ENCODE measurements at regions not wholly inside any gene's neighbourhood (a gene's known extent, or its start where the extent isn't known, plus 50 kb on each side); places are given as distances from the start of the nearest gene placed in this dataset.
"Not testable (repeated sequence)": the region's sequence is repeated elsewhere in the genome, so short reads cannot be mapped to it uniquely, and the experiment has no call there.

DNA sequence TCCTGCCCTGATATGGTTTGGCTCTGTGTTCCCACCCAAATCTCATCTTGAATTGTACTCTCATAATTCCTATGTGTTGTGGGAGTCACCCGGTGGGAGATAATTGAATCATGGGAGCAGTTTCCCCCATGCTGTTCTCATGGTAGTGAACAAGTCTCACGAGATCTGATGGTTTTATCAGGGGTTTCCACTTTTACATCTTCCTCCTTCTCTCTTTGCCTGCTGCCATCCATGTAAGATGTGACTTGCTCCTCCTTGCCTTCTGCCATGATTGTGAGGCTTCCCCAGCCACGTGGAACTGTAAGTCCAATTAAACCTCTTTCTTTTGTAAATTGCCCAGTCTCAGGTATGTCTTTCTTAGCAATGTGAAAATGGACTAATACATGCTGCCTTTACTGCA lies 111.9 kb upstream of the STMND1 start:
- H3K4me3 ChIP-seq (ENCODE audit: low read depth in 1 of 2, low read length in 2 of 2); H3K27me3 ChIP-seq (ENCODE audit: control insufficient read depth in 1 of 2, insufficient read depth in 2 of 2, low read length in 2 of 2); H3K9ac ChIP-seq (ENCODE audit: low read length); H3K27ac ChIP-seq (ENCODE audit: low read depth, low read length); H3K36me3 ChIP-seq (ENCODE audit: insufficient read depth, low read length); H3K9me3 ChIP-seq (ENCODE audit: low read length): not testable (repeated sequence)
- peaks cover 13% of the 10 kb centered on the region for H3K4me1 ChIP-seq (ENCODE audit: insufficient read depth, low read length)

DNA sequence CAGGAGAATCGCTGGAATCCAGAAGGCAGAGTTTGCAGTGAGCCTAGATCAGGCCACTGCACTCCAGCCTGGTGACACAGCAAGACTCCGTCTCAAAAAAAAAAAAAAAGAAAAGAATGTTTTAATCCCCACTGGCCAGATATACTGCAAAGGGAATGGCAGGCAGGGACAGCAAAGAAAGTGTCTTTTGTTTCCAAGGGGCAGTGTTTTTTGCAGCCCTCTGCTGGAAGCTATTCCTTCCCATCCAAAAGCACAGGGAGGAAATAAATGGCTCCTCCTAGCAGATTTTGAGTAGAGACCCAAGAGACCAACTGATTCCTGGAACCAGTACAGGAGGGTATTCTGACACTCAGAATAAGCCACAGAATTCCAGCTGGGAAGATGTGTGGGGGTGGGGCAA lies 112.5 kb upstream of the STMND1 start:
- H3K9ac ChIP-seq (ENCODE audit: low read length), result no peak overlapping the region
- H3K4me3 ChIP-seq (ENCODE audit: low read depth in 1 of 2, low read length in 2 of 2), result no peak overlapping the region
- H3K27ac ChIP-seq (ENCODE audit: low read depth, low read length), result no peak overlapping the region
- no peaks in the 10 kb centered on the region for H3K36me3 ChIP-seq (ENCODE audit: insufficient read depth, low read length)
- no peaks in the 10 kb centered on the region for H3K9me3 ChIP-seq (ENCODE audit: low read length)
- H3K27me3 ChIP-seq (ENCODE audit: control insufficient read depth in 1 of 2, insufficient read depth in 2 of 2, low read length in 2 of 2), result no peaks in the 10 kb centered on the region
- H3K4me1 ChIP-seq (ENCODE audit: insufficient read depth, low read length), result peaks cover 13% of the 10 kb centered on the region

GRCh38 chr6:16987996-16988395 lies 113.9 kb upstream of the STMND1 start:
- no peak overlapping the region for H3K4me3 ChIP-seq (ENCODE audit: low read depth in 1 of 2, low read length in 2 of 2)
- H3K9ac ChIP-seq (ENCODE audit: low read length), result no peak overlapping the region
- no peaks in the 10 kb centered on the region for H3K27me3 ChIP-seq (ENCODE audit: control insufficient read depth in 1 of 2, insufficient read depth in 2 of 2, low read length in 2 of 2)
- no peaks in the 10 kb centered on the region for H3K36me3 ChIP-seq (ENCODE audit: insufficient read depth, low read length)
- no peaks in the 10 kb centered on the region for H3K9me3 ChIP-seq (ENCODE audit: low read length)
- no peak overlapping the region for H3K27ac ChIP-seq (ENCODE audit: low read depth, low read length)
- peaks cover 13% of the 10 kb centered on the region for H3K4me1 ChIP-seq (ENCODE audit: insufficient read depth, low read length)

- Histone ChIP-seq H3K36me3 (ENCODE audit: insufficient read depth, low read length) (no peaks in the 10 kb centered on the region), H3K9me3 (ENCODE audit: low read length) (no peaks in the 10 kb centered on the region), H3K4me1 (ENCODE audit: insufficient read depth, low read length) (peaks cover 13% of the 10 kb centered on the region), H3K27me3 (ENCODE audit: control insufficient read depth in 1 of 2, insufficient read depth in 2 of 2, low read length in 2 of 2) (no peaks in the 10 kb centered on the region), H3K9ac (ENCODE audit: low read length) (no peak overlapping the region), H3K4me3 (ENCODE audit: low read depth in 1 of 2, low read length in 2 of 2) (peak overlapping the region; percentile 18 to 26), H3K27ac (ENCODE audit: low read depth, low read length) (peak overlapping the region; percentile 39)
These were observed 116.2 kb upstream of the STMND1 start for GRCh38 chr6:16985513-16986284.

- Histone ChIP-seq H3K27ac (ENCODE audit: low read depth, low read length) (no peak overlapping the region), H3K36me3 (ENCODE audit: insufficient read depth, low read length) (no peaks in the 10 kb centered on the region), H3K27me3 (ENCODE audit: control insufficient read depth in 1 of 2, insufficient read depth in 2 of 2, low read length in 2 of 2) (no peaks in the 10 kb centered on the region), H3K4me3 (ENCODE audit: low read depth in 1 of 2, low read length in 2 of 2) (no peak overlapping the region), H3K9ac (ENCODE audit: low read length) (no peak overlapping the region), H3K4me1 (ENCODE audit: insufficient read depth, low read length) (peaks cover 13% of the 10 kb centered on the region), H3K9me3 (ENCODE audit: low read length) (no peaks in the 10 kb centered on the region)
These were observed 119.0 kb upstream of the STMND1 start for GRCh38 chr6:16982807-16983206.

DNA sequence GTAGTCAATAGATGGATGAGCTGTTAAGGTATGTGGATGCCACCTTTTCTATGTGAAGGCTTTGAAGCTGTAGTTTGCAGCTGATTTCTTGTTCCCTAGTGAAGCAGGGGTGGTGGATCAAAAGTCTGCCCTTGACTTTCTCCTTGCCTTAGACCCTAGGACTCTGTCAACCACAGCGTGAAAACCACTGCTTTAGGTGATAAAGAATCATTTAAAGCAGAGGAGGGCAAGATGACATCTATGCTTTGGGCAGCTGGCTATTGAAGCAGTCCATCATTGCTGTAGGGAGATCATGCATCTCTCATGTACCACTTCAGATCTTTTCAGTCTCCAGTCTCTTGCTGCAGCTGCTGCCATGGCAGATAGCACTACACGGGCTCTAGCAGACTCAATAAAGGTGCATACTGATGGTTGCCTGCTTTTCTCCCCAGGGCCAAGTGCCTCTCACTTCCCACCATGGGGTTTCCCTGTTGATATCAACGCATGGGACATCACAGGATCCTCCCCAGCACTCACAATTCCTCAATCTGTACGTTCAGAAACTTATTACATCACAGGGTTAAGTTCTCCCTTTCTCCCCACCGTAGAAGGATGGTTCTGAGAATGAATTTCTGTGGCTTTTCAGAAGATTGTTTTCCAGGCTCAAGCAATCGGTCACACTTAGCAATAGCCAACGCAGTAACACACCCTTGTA lies 122.0 kb upstream of the STMND1 start:
- H3K27ac ChIP-seq (ENCODE audit: low read depth, low read length), result no peak overlapping the region
- no peaks in the 10 kb centered on the region for H3K4me1 ChIP-seq (ENCODE audit: insufficient read depth, low read length)
- no peaks in the 10 kb centered on the region for H3K9me3 ChIP-seq (ENCODE audit: low read length)
- no peak overlapping the region for H3K9ac ChIP-seq (ENCODE audit: low read length)
- H3K27me3 ChIP-seq (ENCODE audit: control insufficient read depth in 1 of 2, insufficient read depth in 2 of 2, low read length in 2 of 2), result no peaks in the 10 kb centered on the region
- H3K4me3 ChIP-seq (ENCODE audit: low read depth in 1 of 2, low read length in 2 of 2), result no peak overlapping the region
- no peaks in the 10 kb centered on the region for H3K36me3 ChIP-seq (ENCODE audit: insufficient read depth, low read length)

- H3K9ac ChIP-seq (ENCODE audit: low read length), result no peak overlapping the region
- H3K27me3 ChIP-seq (ENCODE audit: control insufficient read depth in 1 of 2, insufficient read depth in 2 of 2, low read length in 2 of 2), result no peaks in the 10 kb centered on the region
- no peaks in the 10 kb centered on the region for H3K4me1 ChIP-seq (ENCODE audit: insufficient read depth, low read length)
- H3K36me3 ChIP-seq (ENCODE audit: insufficient read depth, low read length), result no peaks in the 10 kb centered on the region
- H3K4me3 ChIP-seq (ENCODE audit: low read depth in 1 of 2, low read length in 2 of 2), result no peak overlapping the region
- H3K9me3 ChIP-seq (ENCODE audit: low read length), result no peaks in the 10 kb centered on the region
- H3K27ac ChIP-seq (ENCODE audit: low read depth, low read length), result no peak overlapping the region
These were observed 123.2 kb upstream of the STMND1 start for GRCh38 chr6:16978686-16979085.

DNA sequence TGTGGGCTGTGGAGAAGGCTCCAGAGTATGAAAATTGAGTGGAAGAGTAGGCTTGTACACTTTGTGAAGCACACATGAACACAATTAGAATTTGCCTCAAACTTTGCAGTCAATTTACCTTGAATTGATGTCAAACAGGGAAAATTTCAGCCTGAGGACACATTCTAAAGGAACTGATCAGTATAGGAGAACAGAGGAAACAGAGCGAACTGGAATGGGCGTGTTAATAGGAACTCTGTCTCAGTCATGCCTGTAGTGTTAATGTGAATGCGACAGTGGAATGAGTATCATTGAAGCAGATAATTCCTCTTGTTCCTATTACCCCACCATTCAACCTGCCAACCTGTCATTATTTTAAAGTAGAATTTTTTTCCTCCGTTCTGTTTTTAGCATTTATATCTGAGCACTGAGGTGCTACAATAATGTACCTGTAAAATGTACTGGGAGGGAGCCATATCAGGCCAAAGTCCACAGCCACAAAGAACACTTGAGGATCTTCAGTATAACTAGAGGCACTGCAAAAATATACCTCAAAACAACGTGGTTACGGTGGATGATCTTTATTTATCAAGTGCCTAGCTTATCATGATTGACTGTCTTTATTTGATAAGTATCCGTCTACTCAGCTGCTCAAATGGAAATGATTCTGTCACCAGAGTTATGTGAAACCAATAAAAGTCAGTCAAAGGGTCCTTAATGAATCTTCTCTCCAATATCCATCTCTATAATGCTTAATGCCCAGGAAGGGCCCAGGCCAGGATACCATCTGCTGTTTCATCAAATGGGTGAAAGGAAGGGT lies 125.3 kb upstream of the STMND1 start:
- no peaks in the 10 kb centered on the region for H3K9me3 ChIP-seq (ENCODE audit: low read length)
- H3K27ac ChIP-seq (ENCODE audit: low read depth, low read length), result no peak overlapping the region
- no peak overlapping the region for H3K9ac ChIP-seq (ENCODE audit: low read length)
- H3K4me1 ChIP-seq (ENCODE audit: insufficient read depth, low read length), result no peaks in the 10 kb centered on the region
- no peak overlapping the region for H3K4me3 ChIP-seq (ENCODE audit: low read depth in 1 of 2, low read length in 2 of 2)
- no peaks in the 10 kb centered on the region for H3K36me3 ChIP-seq (ENCODE audit: insufficient read depth, low read length)
- no peaks in the 10 kb centered on the region for H3K27me3 ChIP-seq (ENCODE audit: control insufficient read depth in 1 of 2, insufficient read depth in 2 of 2, low read length in 2 of 2)

- no peak overlapping the region for H3K9ac ChIP-seq (ENCODE audit: low read length)
- H3K4me3 ChIP-seq (ENCODE audit: low read depth in 1 of 2, low read length in 2 of 2), result no peak overlapping the region
- no peaks in the 10 kb centered on the region for H3K36me3 ChIP-seq (ENCODE audit: insufficient read depth, low read length)
- no peaks in the 10 kb centered on the region for H3K27me3 ChIP-seq (ENCODE audit: control insufficient read depth in 1 of 2, insufficient read depth in 2 of 2, low read length in 2 of 2)
- no peaks in the 10 kb centered on the region for H3K9me3 ChIP-seq (ENCODE audit: low read length)
- no peak overlapping the region for H3K27ac ChIP-seq (ENCODE audit: low read depth, low read length)
- peaks cover 4% of the 10 kb centered on the region for H3K4me1 ChIP-seq (ENCODE audit: insufficient read depth, low read length)
These were observed 127.0 kb upstream of the STMND1 start for GRCh38 chr6:16974704-16975359.

DNA sequence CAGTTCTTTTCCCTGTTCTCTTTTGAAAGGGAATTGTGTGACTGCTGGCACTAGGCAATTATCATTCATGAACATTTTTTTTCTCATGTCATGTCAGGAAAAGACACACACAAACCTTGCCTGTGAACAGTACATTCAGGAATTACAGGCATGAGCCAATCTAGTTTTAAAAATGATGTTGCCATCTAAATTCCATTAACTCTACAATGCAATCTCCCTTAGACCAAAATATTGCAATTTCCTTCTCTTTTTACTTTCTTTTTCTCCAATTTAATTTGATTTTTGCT lies 127.5 kb upstream of the STMND1 start:
- no peak overlapping the region for H3K27ac ChIP-seq (ENCODE audit: low read depth, low read length)
- H3K9me3 ChIP-seq (ENCODE audit: low read length), result no peaks in the 10 kb centered on the region
- no peaks in the 10 kb centered on the region for H3K36me3 ChIP-seq (ENCODE audit: insufficient read depth, low read length)
- H3K27me3 ChIP-seq (ENCODE audit: control insufficient read depth in 1 of 2, insufficient read depth in 2 of 2, low read length in 2 of 2), result no peaks in the 10 kb centered on the region
- peaks cover 4% of the 10 kb centered on the region for H3K4me1 ChIP-seq (ENCODE audit: insufficient read depth, low read length)
- no peak overlapping the region for H3K4me3 ChIP-seq (ENCODE audit: low read depth in 1 of 2, low read length in 2 of 2)
- no peak overlapping the region for H3K9ac ChIP-seq (ENCODE audit: low read length)

All from muscle layer of colon (tissue), 2 donors.